ENCODE measurements at regions not wholly inside any gene's neighbourhood (a gene's known extent, or its start where the extent isn't known, plus 50 kb on each side); places are given as distances from the start of the nearest gene placed in this dataset.

GRCh38 chr2:181317511-181317910 lies 139.7 kb upstream of the ITGA4 start:
- no peaks in the 10 kb centered on the region for H4K20me1 ChIP-seq (ENCODE audit: control insufficient read depth, extremely low read depth, insufficient read depth, low read length)
- no peak for FAIRE-seq

GRCh38 chr2:181318504-181319280 lies 138.5 kb upstream of the ITGA4 start:
- Histone ChIP-seq H3K9me1 (ENCODE audit: control insufficient read depth, extremely low read depth, insufficient read depth, low read length) (no peaks in the 10 kb centered on the region), H3K79me2 (ENCODE audit: control insufficient read depth, insufficient read depth, low read length) (no peaks in the 10 kb centered on the region), H3K4me1 (ENCODE audit: control insufficient read depth, extremely low read depth, insufficient read depth, low read length) (no peaks in the 10 kb centered on the region), H3K4me2 (ENCODE audit: control insufficient read depth, extremely low read depth, insufficient read depth, low read depth, low read length) (no peak overlapping the region), H3K36me3 (ENCODE audit: control insufficient read depth in 2 of 2, extremely low read depth in 1 of 2, insufficient read depth in 2 of 2, low read length in 2 of 2) (no peaks in the 10 kb centered on the region), H4K20me1 (ENCODE audit: control insufficient read depth, extremely low read depth, insufficient read depth, low read length) (no peaks in the 10 kb centered on the region), H3K4me3 (ENCODE audit: control insufficient read depth in 2 of 3, extremely low read depth in 1 of 3, insufficient read depth in 2 of 3, low read depth in 1 of 3, low read length in 3 of 3) (no peak overlapping the region), H3K27me3 (ENCODE audit: control insufficient read depth, extremely low read depth, insufficient read depth, low read length) (no peaks in the 10 kb centered on the region), H3K27ac (ENCODE audit: control insufficient read depth, insufficient read depth, low read length) (no peak overlapping the region), H3K9ac (ENCODE audit: control insufficient read depth, extremely low read depth, insufficient read depth, low read length) (no peak overlapping the region), H2AFZ (ENCODE audit: control insufficient read depth, low read length) (no peak overlapping the region), H3K9me3 (ENCODE audit: control insufficient read depth, low read depth, low read length) (no peaks in the 10 kb centered on the region)
- no peak for DNase-seq (ENCODE audit: low read depth, low spot score)
- TF ChIP-seq CTCF (optimal IDR thresholded peaks at IDR 0.05 in 1 of 3, IDR thresholded peaks at IDR 0.05 in 1 of 3, conservative IDR thresholded peaks at IDR 0.05 in 1 of 3; ENCODE audit: extremely low read depth in 1 of 3, insufficient read depth in 2 of 3, low read length in 3 of 3): no peak
- TF ChIP-seq EZH2 (IDR thresholded peaks at IDR 0.05; ENCODE audit: low read length): no peak
- dilution Hi-C loops (cut with MboI; ENCODE audit: extremely low pct_ligation_motif_present, low sequenced_read_pairs): no loop called here
- FAIRE-seq: no peak

More at GRCh38 chr2:181317511-181317910, 139.7 kb upstream of the ITGA4 start:
- no peaks in the 10 kb centered on the region for H3K27me3 ChIP-seq (ENCODE audit: control insufficient read depth, extremely low read depth, insufficient read depth, low read length)
- no peak overlapping the region for H3K27ac ChIP-seq (ENCODE audit: control insufficient read depth, insufficient read depth, low read length)
- H3K9me1 ChIP-seq (ENCODE audit: control insufficient read depth, extremely low read depth, insufficient read depth, low read length): no peaks in the 10 kb centered on the region
- no peak overlapping the region for H3K4me2 ChIP-seq (ENCODE audit: control insufficient read depth, extremely low read depth, insufficient read depth, low read depth, low read length)
- no peak for DNase-seq (ENCODE audit: low read depth, low spot score)
- H2AFZ ChIP-seq (ENCODE audit: control insufficient read depth, low read length): no peak overlapping the region
- H3K9ac ChIP-seq (ENCODE audit: control insufficient read depth, extremely low read depth, insufficient read depth, low read length): no peak overlapping the region
- no peaks in the 10 kb centered on the region for H3K4me1 ChIP-seq (ENCODE audit: control insufficient read depth, extremely low read depth, insufficient read depth, low read length)
- H3K79me2 ChIP-seq (ENCODE audit: control insufficient read depth, insufficient read depth, low read length): no peaks in the 10 kb centered on the region
- no peak overlapping the region for H3K4me3 ChIP-seq (ENCODE audit: control insufficient read depth in 2 of 3, extremely low read depth in 1 of 3, insufficient read depth in 2 of 3, low read depth in 1 of 3, low read length in 3 of 3)
- dilution Hi-C loops (cut with MboI; ENCODE audit: extremely low pct_ligation_motif_present, low sequenced_read_pairs): no loop called here
- H3K36me3 ChIP-seq (ENCODE audit: control insufficient read depth in 2 of 2, extremely low read depth in 1 of 2, insufficient read depth in 2 of 2, low read length in 2 of 2): no peaks in the 10 kb centered on the region
- TF ChIP-seq CTCF (optimal IDR thresholded peaks at IDR 0.05 in 1 of 3, IDR thresholded peaks at IDR 0.05 in 1 of 3, conservative IDR thresholded peaks at IDR 0.05 in 1 of 3; ENCODE audit: extremely low read depth in 1 of 3, insufficient read depth in 2 of 3, low read length in 3 of 3) (no peak), EZH2 (IDR thresholded peaks at IDR 0.05; ENCODE audit: low read length) (no peak)
- no peaks in the 10 kb centered on the region for H3K9me3 ChIP-seq (ENCODE audit: control insufficient read depth, low read depth, low read length)
